IMR-90 (cell line): ENCODE measurements at regions not wholly inside any gene's neighbourhood (a gene's known extent, or its start where the extent isn't known, plus 50 kb on each side); places are given as distances from the start of the nearest gene placed in this dataset.

Experiments
- ATAC-seq: fragments of 200-7000 bp; cut with Tn5 transposase; 2 replicates; pipeline ENCODE4 v1.9.1; 2020; ENCODE audit warnings: low read depth, mild to moderate bottlenecking, moderate library complexity
- BruUV-seq: library from RNA; stranded (reverse); fragments of 400-500 nt; replicated peaks from 2 replicates; lab custom pipeline; 2021; lab: Mats Ljungman, UMichigan
- CTCF ChIA-PET: fragments of 300-600 bp; formaldehyde crosslinking; extraction: SDS; loops from one replicate; lab custom pipeline; 2021; ENCODE audit warnings: antibody characterized with exemption; lab: Yijun Ruan, JAX
- POLR2A ChIA-PET: fragments of 300-600 bp; sonication (Branson Sonifier 250); formaldehyde crosslinking; loops from one replicate; lab custom pipeline; 2022; ENCODE audit warnings: antibody characterized with exemption; ENCODE audit not compliant: unreplicated experiment; lab: Charles Lee
- DNase-seq: peaks from one replicate; pipeline ENCODE4 v3.0.0; 2013
- H2AFZ ChIP-seq: replicated peaks from 2 replicates; pipeline ENCODE3; 2013; ENCODE audit warnings: low read length, mild to moderate bottlenecking; ENCODE audit not compliant: poor library complexity
- H2AK5ac ChIP-seq: 2 replicates; pipeline ENCODE4 v1.6.1; 2013; ENCODE audit warnings: low read depth, low read length, inconsistent platforms
- H2AK9ac ChIP-seq: replicated peaks from 2 replicates; pipeline ENCODE3; 2013; ENCODE audit warnings: mild to moderate bottlenecking, low read depth, low read length, moderate library complexity; ENCODE audit not compliant: poor library complexity
- H2BK120ac ChIP-seq: 2 replicates; pipeline ENCODE4 v1.6.1; 2013; ENCODE audit warnings: low read depth, low read length, inconsistent platforms
- H2BK15ac ChIP-seq: 3 replicates; pipeline ENCODE4 v1.6.1; 2013; ENCODE audit warnings: low read depth, low read length, inconsistent platforms
- H2BK20ac ChIP-seq: 2 replicates; pipeline ENCODE4 v1.6.1; 2013; ENCODE audit warnings: low read depth, mild to moderate bottlenecking, inconsistent platforms, low read length, moderate library complexity
- H2BK5ac ChIP-seq: 2 replicates; pipeline ENCODE4 v1.6.1; 2013; ENCODE audit warnings: mild to moderate bottlenecking, low read depth, low read length, inconsistent platforms; ENCODE audit not compliant: poor library complexity, severe bottlenecking
- H3K14ac ChIP-seq: replicated peaks from 2 replicates; pipeline ENCODE4 v1.6.1; 2013; ENCODE audit warnings: low read depth, low read length, inconsistent platforms
- H3K18ac ChIP-seq: 2 replicates; pipeline ENCODE4 v1.6.1; 2013; ENCODE audit warnings: low read depth, low read length, control low read depth
- H3K23ac ChIP-seq: 2 replicates; pipeline ENCODE4 v1.6.1; 2013; ENCODE audit warnings: low read depth, low read length, inconsistent platforms
- H3K27ac ChIP-seq: 2 replicates; pipeline ENCODE4 v1.5.1; 2013; ENCODE audit warnings: mild to moderate bottlenecking, control low read depth, low read length; ENCODE audit not compliant: insufficient read depth
- H3K27me3 ChIP-seq: 2 replicates; pipeline ENCODE4 v1.6.1; 2013; ENCODE audit warnings: low read length; ENCODE audit not compliant: control insufficient read depth, insufficient read depth
- H3K36me3 ChIP-seq: 2 replicates; pipeline ENCODE4 v1.6.1; 2013; ENCODE audit warnings: low read length, mixed read lengths; ENCODE audit not compliant: control insufficient read depth, insufficient read depth
- H3K4ac ChIP-seq: 2 replicates; pipeline ENCODE4 v1.6.1; 2013; ENCODE audit warnings: low read depth, low read length, inconsistent platforms
- H3K4me1 ChIP-seq: 2 replicates; pipeline ENCODE4 v1.6.1; 2013; ENCODE audit warnings: low read length, mixed read lengths; ENCODE audit not compliant: control insufficient read depth, insufficient read depth
- H3K4me2 ChIP-seq: 2 replicates; pipeline ENCODE4 v1.6.1; 2013; ENCODE audit warnings: low read depth, mild to moderate bottlenecking, control low read depth, low read length, moderate library complexity
- H3K4me3 ChIP-seq: 2 replicates; pipeline ENCODE4 v1.5.1; 2013; ENCODE audit warnings: low read depth, mild to moderate bottlenecking, control low read depth, low read length, moderate library complexity; ENCODE audit not compliant: insufficient read depth
- H3K56ac ChIP-seq: 2 replicates; pipeline ENCODE4 v1.6.1; 2013; ENCODE audit warnings: low read length, inconsistent platforms; ENCODE audit not compliant: insufficient read depth; ENCODE audit errors: extremely low read depth
- H3K79me1 ChIP-seq, 2 experiments: 2 replicates each; pipeline ENCODE4 v1.6.1; 2013; ENCODE audit warnings: low read length in 2 of 2, inconsistent platforms in 1 of 2, low read depth in 1 of 2
- H3K9ac ChIP-seq: 2 replicates; pipeline ENCODE4 v1.6.1; 2013; ENCODE audit warnings: low read depth, low read length, control low read depth
- H3K9me1 ChIP-seq: 2 replicates; pipeline ENCODE4 v1.6.1; 2013; ENCODE audit warnings: low read length, inconsistent platforms; ENCODE audit not compliant: insufficient read depth
- H3K9me3 ChIP-seq: 2 replicates; pipeline ENCODE4 v1.6.1; 2013; ENCODE audit warnings: low read length; ENCODE audit not compliant: control insufficient read depth, insufficient read depth
- H4K20me1 ChIP-seq: 2 replicates; pipeline ENCODE4 v1.6.1; 2013; ENCODE audit warnings: low read length, inconsistent platforms; ENCODE audit not compliant: insufficient read depth
- H4K5ac ChIP-seq: 2 replicates; pipeline ENCODE4 v1.6.1; 2013; ENCODE audit warnings: mild to moderate bottlenecking, low read depth, low read length, control low read depth
- H4K8ac ChIP-seq, 2 experiments: 2 replicates each; pipeline ENCODE4 v1.6.1; 2013; ENCODE audit warnings: low read depth in 2 of 2, low read length in 2 of 2, control low read depth in 1 of 2, inconsistent platforms in 1 of 2
- H4K91ac ChIP-seq: 2 replicates; pipeline ENCODE4 v1.6.1; 2013; ENCODE audit warnings: low read depth, low read length, inconsistent platforms; ENCODE audit not compliant: insufficient read depth
- BHLHE40 ChIP-seq: fragments of 150-350 bp; IDR thresholded peaks from 2 replicates; pipeline ENCODE4 v1.6.1; 2016; ENCODE audit warnings: mild to moderate bottlenecking, low read depth, low read length
- CEBPB ChIP-seq: IDR thresholded peaks from 2 replicates; pipeline ENCODE4 v1.6.1; 2012; ENCODE audit warnings: low read depth, low read length, improper control_type of control experiment
- CHD1 ChIP-seq: IDR thresholded peaks from 2 replicates; pipeline ENCODE4 v1.6.1; 2012; ENCODE audit warnings: low read depth, low read length, improper control_type of control experiment
- FOS ChIP-seq: fragments of 150-350 bp; IDR thresholded peaks from 2 replicates; pipeline ENCODE4 v1.6.1; 2016; ENCODE audit warnings: low read depth, low read length
- MAFK ChIP-seq: IDR thresholded peaks from 2 replicates; pipeline ENCODE4 v1.6.1; 2012; ENCODE audit warnings: low read depth, low read length, improper control_type of control experiment
- MAZ ChIP-seq: IDR thresholded peaks from 2 replicates; pipeline ENCODE4 v1.6.1; 2012; ENCODE audit warnings: low read depth, mild to moderate bottlenecking, low read length, improper control_type of control experiment, moderate library complexity, borderline replicate concordance
- MXI1 ChIP-seq: IDR thresholded peaks from 2 replicates; pipeline ENCODE4 v1.6.1; 2012; ENCODE audit warnings: low read depth, mild to moderate bottlenecking, low read length, moderate library complexity, borderline replicate concordance
- NFE2L2 ChIP-seq: fragments of 150-350 bp; IDR thresholded peaks from 2 replicates; pipeline ENCODE4 v1.6.1; 2016; ENCODE audit warnings: low read depth, mild to moderate bottlenecking, low read length
- POLR2A ChIP-seq: IDR thresholded peaks from 2 replicates; pipeline ENCODE4 v1.6.1; 2012; ENCODE audit warnings: mild to moderate bottlenecking, low read depth, low read length
- RAD21 ChIP-seq: IDR thresholded peaks from 2 replicates; pipeline ENCODE4 v1.6.1; 2012; ENCODE audit warnings: low read length, improper control_type of control experiment
- RCOR1 ChIP-seq: IDR thresholded peaks from 2 replicates; pipeline ENCODE4 v1.6.1; 2012; ENCODE audit warnings: mild to moderate bottlenecking, low read length, improper control_type of control experiment; ENCODE audit not compliant: insufficient replicate concordance
- RFX5 ChIP-seq: IDR thresholded peaks from 2 replicates; pipeline ENCODE4 v1.8.0; 2012; ENCODE audit warnings: low read depth, mild to moderate bottlenecking, low read length, moderate library complexity
- SMC3 ChIP-seq: fragments of 150-350 bp; IDR thresholded peaks from 2 replicates; pipeline ENCODE4 v1.6.1; 2016; ENCODE audit warnings: low read depth, mild to moderate bottlenecking, antibody characterized with exemption, low read length, moderate library complexity
- WGBS, 2 experiments: methylation state at CpG; one replicate each; pipeline versions ENCODE4 v1.1.5 to v1.1.7; 2013; ENCODE audit warnings: missing lambda C conversion rate in 2 of 2; ENCODE audit not compliant: insufficient read length in 1 of 2; ENCODE audit errors: extremely low coverage in 2 of 2; 5-methylcytosine and 5-hydroxymethylcytosine counted together
- dilution Hi-C: fragments of 300-500 bp; cut with HindIII; formaldehyde crosslinking; loops from one replicate; pipeline ENCODE4 v1.14.3; 2018; ENCODE audit warnings: low sequenced_read_pairs; ENCODE audit not compliant: unreplicated experiment
- in situ Hi-C: fragments of 300-500 bp; cut with MboI; formaldehyde crosslinking; loops from 3 replicates; pipeline ENCODE4 v1.14.3; 2019; ENCODE audit warnings: low sequenced_read_pairs, inconsistent platforms, mixed read lengths
- intact Hi-C: fragments of 100-400 bp; cut with micrococcal nuclease; formaldehyde crosslinking; loops from 2 replicates; pipeline ENCODE4 v1.10.0; 2022
- TF ChIP-seq, protein P1 (sequence below): fragments of 150-350 bp; IDR thresholded peaks from 2 replicates; pipeline ENCODE4 v1.6.1; 2017; ENCODE audit warnings: mild to moderate bottlenecking, antibody characterized with exemption, low read length, low read depth
- TF ChIP-seq, protein P2 (sequence below): conservative IDR thresholded peaks from 2 replicates; pipeline ENCODE4 v1.5.1; 2012; ENCODE audit warnings: mild to moderate bottlenecking, low read depth, low read length, improper control_type of control experiment
- TF ChIP-seq, protein P3 (sequence below): fragments of 150-350 bp; IDR thresholded peaks from 2 replicates; pipeline ENCODE4 v1.6.1; 2016; ENCODE audit warnings: low read depth, mild to moderate bottlenecking, low read length, moderate library complexity, borderline replicate concordance

DNA sequence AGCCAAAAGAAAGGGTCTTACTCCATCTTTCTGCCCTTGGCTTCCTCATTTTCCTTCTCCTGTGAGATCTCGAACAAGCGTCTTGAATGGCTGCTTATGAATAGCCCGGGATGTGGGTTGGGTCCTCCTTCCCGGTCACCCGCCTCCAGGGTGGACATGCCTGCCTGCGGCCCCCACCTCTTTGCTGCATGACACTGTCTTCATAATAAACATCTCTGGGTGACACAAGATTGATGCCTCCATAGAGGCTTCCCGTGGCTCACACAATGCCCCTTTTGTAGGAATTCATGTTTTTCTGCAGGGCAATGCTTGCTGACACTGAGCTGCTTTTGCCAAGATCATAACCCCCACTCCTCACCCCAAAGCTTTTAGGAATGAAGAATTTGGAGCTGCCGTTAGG, 125.9 kb downstream of the ZNF664 start:
- DNase-seq (no peak), ATAC-seq (no peak)
- no peak overlapping the region for H4K5ac ChIP-seq
- H3K27ac ChIP-seq = no peak overlapping the region
- no peak overlapping the region for H2AK5ac ChIP-seq
- no peak overlapping the region for H2AFZ ChIP-seq
- H2BK5ac ChIP-seq = no peak overlapping the region
- H3K14ac ChIP-seq = no peak overlapping the region
- H3K18ac ChIP-seq = no peak overlapping the region
- no peak overlapping the region for H3K4me2 ChIP-seq
- TF ChIP-seq, protein P1, sequence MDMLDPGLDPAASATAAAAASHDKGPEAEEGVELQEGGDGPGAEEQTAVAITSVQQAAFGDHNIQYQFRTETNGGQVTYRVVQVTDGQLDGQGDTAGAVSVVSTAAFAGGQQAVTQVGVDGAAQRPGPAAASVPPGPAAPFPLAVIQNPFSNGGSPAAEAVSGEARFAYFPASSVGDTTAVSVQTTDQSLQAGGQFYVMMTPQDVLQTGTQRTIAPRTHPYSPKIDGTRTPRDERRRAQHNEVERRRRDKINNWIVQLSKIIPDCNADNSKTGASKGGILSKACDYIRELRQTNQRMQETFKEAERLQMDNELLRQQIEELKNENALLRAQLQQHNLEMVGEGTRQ = no peak
- no peak for TF ChIP-seq CHD1
- no peak for TF ChIP-seq POLR2A
- TF ChIP-seq RCOR1 = no peak
- TF ChIP-seq MXI1 = no peak
- TF ChIP-seq, protein P2, sequence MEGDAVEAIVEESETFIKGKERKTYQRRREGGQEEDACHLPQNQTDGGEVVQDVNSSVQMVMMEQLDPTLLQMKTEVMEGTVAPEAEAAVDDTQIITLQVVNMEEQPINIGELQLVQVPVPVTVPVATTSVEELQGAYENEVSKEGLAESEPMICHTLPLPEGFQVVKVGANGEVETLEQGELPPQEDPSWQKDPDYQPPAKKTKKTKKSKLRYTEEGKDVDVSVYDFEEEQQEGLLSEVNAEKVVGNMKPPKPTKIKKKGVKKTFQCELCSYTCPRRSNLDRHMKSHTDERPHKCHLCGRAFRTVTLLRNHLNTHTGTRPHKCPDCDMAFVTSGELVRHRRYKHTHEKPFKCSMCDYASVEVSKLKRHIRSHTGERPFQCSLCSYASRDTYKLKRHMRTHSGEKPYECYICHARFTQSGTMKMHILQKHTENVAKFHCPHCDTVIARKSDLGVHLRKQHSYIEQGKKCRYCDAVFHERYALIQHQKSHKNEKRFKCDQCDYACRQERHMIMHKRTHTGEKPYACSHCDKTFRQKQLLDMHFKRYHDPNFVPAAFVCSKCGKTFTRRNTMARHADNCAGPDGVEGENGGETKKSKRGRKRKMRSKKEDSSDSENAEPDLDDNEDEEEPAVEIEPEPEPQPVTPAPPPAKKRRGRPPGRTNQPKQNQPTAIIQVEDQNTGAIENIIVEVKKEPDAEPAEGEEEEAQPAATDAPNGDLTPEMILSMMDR = no peak
- no peak for TF ChIP-seq MAZ
- TF ChIP-seq, protein P3, sequence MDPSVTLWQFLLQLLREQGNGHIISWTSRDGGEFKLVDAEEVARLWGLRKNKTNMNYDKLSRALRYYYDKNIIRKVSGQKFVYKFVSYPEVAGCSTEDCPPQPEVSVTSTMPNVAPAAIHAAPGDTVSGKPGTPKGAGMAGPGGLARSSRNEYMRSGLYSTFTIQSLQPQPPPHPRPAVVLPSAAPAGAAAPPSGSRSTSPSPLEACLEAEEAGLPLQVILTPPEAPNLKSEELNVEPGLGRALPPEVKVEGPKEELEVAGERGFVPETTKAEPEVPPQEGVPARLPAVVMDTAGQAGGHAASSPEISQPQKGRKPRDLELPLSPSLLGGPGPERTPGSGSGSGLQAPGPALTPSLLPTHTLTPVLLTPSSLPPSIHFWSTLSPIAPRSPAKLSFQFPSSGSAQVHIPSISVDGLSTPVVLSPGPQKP = no peak
- TF ChIP-seq RFX5 = no peak
- TF ChIP-seq NFE2L2 = no peak
- no peak for TF ChIP-seq CEBPB
- TF ChIP-seq FOS = no peak
- no peak for TF ChIP-seq RAD21
- TF ChIP-seq SMC3 = no peak
- no peak for TF ChIP-seq MAFK
- no peak for TF ChIP-seq BHLHE40
- H3K79me1 ChIP-seq = no peaks in the 10 kb centered on the region
- H2AK9ac ChIP-seq = no peak overlapping the region
- H3K4ac ChIP-seq = no peak overlapping the region
- H2BK15ac ChIP-seq = no peak overlapping the region
- dilution Hi-C loops = no loop called here
- H3K9me1 ChIP-seq = no peaks in the 10 kb centered on the region
- H2BK20ac ChIP-seq = no peak overlapping the region
- peaks cover 36% of the 10 kb centered on the region for H3K27me3 ChIP-seq
- WGBS, 2 experiments = 0% methylated on average over 1 of the region's 8 CpGs; no CpG with 5 or more reads in 1 of the 2 experiments
- POLR2A ChIA-PET = no interaction called here
- no peak overlapping the region for H4K8ac ChIP-seq
- in situ Hi-C loops = no loop called here
- no peaks in the 10 kb centered on the region for H3K4me1 ChIP-seq
- H3K23ac ChIP-seq = no peak overlapping the region
- intact Hi-C loops = no loop called here
- CTCF ChIA-PET = no interaction called here
- H3K9me3 ChIP-seq = no peaks in the 10 kb centered on the region
- H2BK120ac ChIP-seq = no peak overlapping the region
- no peaks in the 10 kb centered on the region for H4K20me1 ChIP-seq
- H3K56ac ChIP-seq = no peak overlapping the region
- no peak overlapping the region for H4K91ac ChIP-seq
- no peak overlapping the region for H3K4me3 ChIP-seq
- H3K36me3 ChIP-seq = no peaks in the 10 kb centered on the region
- H3K9ac ChIP-seq = no peak overlapping the region
- no TSS peak for BruUV-seq
